ENCODE measurements at regions not wholly inside any gene's neighbourhood (a gene's known extent, or its start where the extent isn't known, plus 50 kb on each side); places are given as distances from the start of the nearest gene placed in this dataset.

DNA sequence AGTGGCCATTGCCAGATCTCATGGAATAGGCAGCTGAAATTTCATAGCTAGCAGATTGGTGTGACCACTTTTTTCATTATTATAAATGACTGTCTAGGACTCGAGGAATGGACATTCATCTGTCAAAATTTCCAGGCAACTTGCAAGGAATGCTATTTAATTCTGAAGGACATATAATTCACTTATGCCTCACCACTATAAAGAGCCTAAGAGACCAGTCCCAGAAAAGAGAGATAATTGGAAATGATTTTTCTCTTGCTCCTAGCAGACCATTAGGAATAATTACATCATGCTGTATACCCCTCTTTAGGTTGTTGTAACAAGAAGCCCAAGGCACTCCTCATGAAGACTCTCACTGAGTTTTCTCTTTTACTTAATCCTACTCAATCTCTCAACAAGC lies 557.4 kb upstream of the RAB6C start:
- Histone ChIP-seq H3K36me3 (no peaks in the 10 kb centered on the region), H3K27ac (no peak overlapping the region), H3K4me3 (no peak overlapping the region), H3K4me1 (no peaks in the 10 kb centered on the region), H3K27me3 (no peaks in the 10 kb centered on the region), H3K9me3 (no peaks in the 10 kb centered on the region)
- no peak for ATAC-seq
- 10 to 29% methylated on average over 1 of the region's 1 CpG for WGBS, 2 donors (ENCODE audit: low coverage in 1 of 2)
- TF ChIP-seq POLR2AphosphoS5 (IDR thresholded peaks at IDR 0.05) (no peak), POLR2A (IDR thresholded peaks at IDR 0.05) (no peak), EP300 (IDR thresholded peaks at IDR 0.05) (no peak)
- TF ChIP-seq, protein P1, sequence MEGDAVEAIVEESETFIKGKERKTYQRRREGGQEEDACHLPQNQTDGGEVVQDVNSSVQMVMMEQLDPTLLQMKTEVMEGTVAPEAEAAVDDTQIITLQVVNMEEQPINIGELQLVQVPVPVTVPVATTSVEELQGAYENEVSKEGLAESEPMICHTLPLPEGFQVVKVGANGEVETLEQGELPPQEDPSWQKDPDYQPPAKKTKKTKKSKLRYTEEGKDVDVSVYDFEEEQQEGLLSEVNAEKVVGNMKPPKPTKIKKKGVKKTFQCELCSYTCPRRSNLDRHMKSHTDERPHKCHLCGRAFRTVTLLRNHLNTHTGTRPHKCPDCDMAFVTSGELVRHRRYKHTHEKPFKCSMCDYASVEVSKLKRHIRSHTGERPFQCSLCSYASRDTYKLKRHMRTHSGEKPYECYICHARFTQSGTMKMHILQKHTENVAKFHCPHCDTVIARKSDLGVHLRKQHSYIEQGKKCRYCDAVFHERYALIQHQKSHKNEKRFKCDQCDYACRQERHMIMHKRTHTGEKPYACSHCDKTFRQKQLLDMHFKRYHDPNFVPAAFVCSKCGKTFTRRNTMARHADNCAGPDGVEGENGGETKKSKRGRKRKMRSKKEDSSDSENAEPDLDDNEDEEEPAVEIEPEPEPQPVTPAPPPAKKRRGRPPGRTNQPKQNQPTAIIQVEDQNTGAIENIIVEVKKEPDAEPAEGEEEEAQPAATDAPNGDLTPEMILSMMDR (IDR thresholded peaks at IDR 0.05), result no peak

DNA sequence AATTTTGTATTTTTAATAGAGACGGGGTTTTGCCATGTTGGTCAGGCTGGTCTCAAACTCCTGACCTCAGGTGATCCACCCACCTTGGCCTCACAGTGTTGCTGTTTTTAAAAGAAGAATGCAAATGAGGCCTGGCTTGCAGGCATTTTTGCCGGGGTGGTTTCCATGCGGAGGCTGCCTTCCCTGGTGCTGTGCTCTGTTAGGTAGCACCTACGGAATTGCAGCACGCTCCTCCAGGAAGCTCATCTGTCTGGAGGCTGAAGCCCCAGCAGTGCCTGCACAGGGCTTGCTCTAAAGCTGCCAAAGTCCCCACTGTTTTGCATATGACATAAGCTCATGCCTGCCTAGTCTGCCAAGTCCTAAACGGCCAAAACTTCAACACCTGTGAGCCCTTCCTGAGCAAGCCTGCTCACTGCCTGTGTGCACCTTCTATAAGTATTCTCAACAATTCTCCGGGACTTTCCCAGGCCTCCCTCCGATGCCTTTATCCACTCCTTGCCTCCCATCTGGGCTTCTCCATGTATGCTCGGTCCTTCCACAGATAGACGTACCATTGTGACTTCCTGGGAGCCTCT lies 551.3 kb upstream of the RAB6C start:
- WGBS, 2 donors (ENCODE audit: low coverage in 1 of 2), result 67 to 100% methylated on average over 3 to 5 of the region's 10 CpGs
- Histone ChIP-seq H3K36me3 (no peaks in the 10 kb centered on the region), H3K27ac (no peak overlapping the region), H3K9me3 (no peaks in the 10 kb centered on the region), H3K27me3 (peaks cover 17% of the 10 kb centered on the region), H3K4me3 (no peak overlapping the region), H3K4me1 (no peaks in the 10 kb centered on the region)
- ATAC-seq, result no peak
- TF ChIP-seq EP300 (IDR thresholded peaks at IDR 0.05), result no peak
- no peak for TF ChIP-seq POLR2A (IDR thresholded peaks at IDR 0.05)
- TF ChIP-seq, protein P1 (IDR thresholded peaks at IDR 0.05), result no peak
- TF ChIP-seq POLR2AphosphoS5 (IDR thresholded peaks at IDR 0.05), result no peak

DNA sequence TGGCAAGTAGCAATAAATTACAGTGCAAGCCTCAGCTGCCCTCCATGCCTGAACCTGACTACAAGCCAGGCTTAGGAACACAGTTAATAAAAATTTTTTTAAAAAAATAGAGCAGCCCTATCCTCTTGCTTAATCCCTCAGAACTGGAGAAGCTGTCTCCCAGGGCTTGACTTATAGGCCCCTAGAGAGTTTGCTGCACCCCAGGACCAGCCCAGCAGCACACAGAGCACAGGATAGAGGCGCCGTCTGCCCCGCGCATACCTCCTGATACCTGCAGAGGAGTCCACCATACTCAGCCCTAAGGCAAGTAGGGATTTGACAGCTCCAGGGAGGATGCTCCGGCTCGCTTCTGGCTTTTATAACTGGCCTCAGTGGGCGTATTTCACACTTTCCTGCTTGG lies 548.6 kb upstream of the RAB6C start:
- H3K27me3 ChIP-seq, result peaks cover 22% of the 10 kb centered on the region
- H3K9me3 ChIP-seq, result no peaks in the 10 kb centered on the region
- ATAC-seq, result no peak
- no peak overlapping the region for H3K27ac ChIP-seq
- no peaks in the 10 kb centered on the region for H3K36me3 ChIP-seq
- H3K4me1 ChIP-seq, result no peaks in the 10 kb centered on the region
- 70% methylated on average over 7 of the region's 7 CpGs; no CpG with 5 or more reads in 1 of the 2 donors for WGBS, 2 donors (ENCODE audit: low coverage in 1 of 2)
- TF ChIP-seq POLR2A (IDR thresholded peaks at IDR 0.05), result no peak
- TF ChIP-seq EP300 (IDR thresholded peaks at IDR 0.05), result no peak
- TF ChIP-seq, protein P1 (IDR thresholded peaks at IDR 0.05), result no peak
- no peak for TF ChIP-seq POLR2AphosphoS5 (IDR thresholded peaks at IDR 0.05)
- H3K4me3 ChIP-seq, result no peak overlapping the region

GRCh38 chr2:129431881-129432280 lies 547.6 kb upstream of the RAB6C start:
- Histone ChIP-seq H3K4me3 (no peak overlapping the region), H3K36me3 (no peaks in the 10 kb centered on the region), H3K4me1 (no peaks in the 10 kb centered on the region), H3K27ac (no peak overlapping the region), H3K27me3 (peaks cover 22% of the 10 kb centered on the region), H3K9me3 (no peaks in the 10 kb centered on the region)
- no peak for ATAC-seq
- 93% methylated on average over 3 of the region's 7 CpGs; no CpG with 5 or more reads in 1 of the 2 donors for WGBS, 2 donors (ENCODE audit: low coverage in 1 of 2)
- TF ChIP-seq EP300 (IDR thresholded peaks at IDR 0.05), result no peak
- TF ChIP-seq POLR2AphosphoS5 (IDR thresholded peaks at IDR 0.05), result no peak
- TF ChIP-seq POLR2A (IDR thresholded peaks at IDR 0.05), result no peak

DNA sequence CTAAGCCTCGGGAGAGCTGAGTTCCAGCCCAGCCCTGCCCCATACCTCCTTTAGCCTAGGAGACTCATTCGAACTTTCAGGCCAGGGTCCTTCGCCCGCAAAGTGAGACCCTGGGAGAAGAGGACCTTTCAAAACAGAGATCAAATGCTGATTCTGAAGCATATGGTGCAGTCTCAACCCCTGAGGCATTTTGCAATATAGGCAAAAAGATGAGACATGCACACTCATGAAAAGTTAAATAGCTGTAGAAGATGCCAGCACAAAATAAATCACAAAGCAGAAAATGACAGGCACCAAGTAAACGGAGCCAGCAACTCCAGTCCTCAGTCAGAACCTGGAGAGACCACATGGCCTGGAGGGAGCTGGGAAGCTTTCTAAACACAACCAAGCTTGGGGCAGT lies 542.7 kb upstream of the RAB6C start:
- TF ChIP-seq EP300 (IDR thresholded peaks at IDR 0.05) (no peak), POLR2A (IDR thresholded peaks at IDR 0.05) (no peak), POLR2AphosphoS5 (IDR thresholded peaks at IDR 0.05) (no peak)
- TF ChIP-seq, protein P1 (IDR thresholded peaks at IDR 0.05), result no peak
- no peak overlapping the region for H3K4me3 ChIP-seq
- no peak for ATAC-seq
- H3K27me3 ChIP-seq, result peaks cover 24% of the 10 kb centered on the region
- H3K36me3 ChIP-seq, result no peaks in the 10 kb centered on the region
- H3K4me1 ChIP-seq, result no peaks in the 10 kb centered on the region
- H3K27ac ChIP-seq, result no peak overlapping the region
- no peaks in the 10 kb centered on the region for H3K9me3 ChIP-seq
- 25 to 56% methylated on average over 2 to 3 of the region's 5 CpGs for WGBS, 2 donors (ENCODE audit: low coverage in 1 of 2)

All from gastroesophageal sphincter (tissue), 4 donors.